HepG2 (cell line): ENCODE measurements at regions not wholly inside any gene's neighbourhood (a gene's known extent, or its start where the extent isn't known, plus 50 kb on each side); places are given as distances from the start of the nearest gene placed in this dataset.

ENCODE experiments used
- ATAC-seq: fragments of 200-7000 bp; cut with Tn5 transposase; 3 replicates; pipeline ENCODE4 v1.9.1; 2020; ENCODE audit warnings: mild to moderate bottlenecking, moderate library complexity
- BruUV-seq: library from RNA; stranded (reverse); fragments of 400-500 nt; replicated peaks from 2 replicates; lab custom pipeline; 2021; lab: Mats Ljungman, UMichigan
- CTCF ChIA-PET: fragments of 300-600 bp; formaldehyde crosslinking; extraction: SDS; loops from one replicate; lab custom pipeline; 2021; ENCODE audit warnings: low total read pairs, inconsistent platforms, low intra/inter-chr PET ratio; lab: Yijun Ruan, JAX
- POLR2A ChIA-PET: fragments of 350-600 bp; sonication (Branson Sonifier 250); formaldehyde crosslinking; loops from one replicate; lab custom pipeline; 2020; ENCODE audit warnings: antibody characterized with exemption, inconsistent platforms; lab: Yijun Ruan, JAX
- DNase-seq: peaks from one replicate; pipeline ENCODE4 v3.0.0-alpha.2; 2015; ENCODE audit warnings: low spot score
- FAIRE-seq: peaks from 3 replicates; lab custom pipeline; 2011; peaks lifted over from hg19 to GRCh38; lab: Jason Lieb, UNC
- H2AFZ ChIP-seq: one replicate; pipeline ENCODE4 v1.6.1; 2011; ENCODE audit warnings: low read length, inconsistent platforms
- H3K27ac ChIP-seq: fragments of 300-600 bp; 3 replicates; pipeline ENCODE4 v1.8.0; 2011; ENCODE audit warnings: mixed run types, mild to moderate bottlenecking, mixed read lengths, low read length, inconsistent platforms; ENCODE audit not compliant: insufficient read depth; ENCODE audit errors: extremely low read length
- H3K27me3 ChIP-seq, 2 experiments: fragments of 200-600 bp in 1 of 2; 2 replicates in 1 of 2; 3 replicates in 1 of 2; pipeline versions ENCODE4 v1.6.0 to v1.8.0; 2011; ENCODE audit warnings: low read length in 2 of 2, mild to moderate bottlenecking in 2 of 2, moderate library complexity in 2 of 2, inconsistent platforms in 1 of 2; ENCODE audit not compliant: insufficient read depth in 2 of 2, control insufficient read depth in 1 of 2
- H3K36me3 ChIP-seq, 2 experiments: fragments of 200-600 bp in 1 of 2; replicated peaks in 1 of 2; 2 replicates in 1 of 2; 3 replicates in 1 of 2; pipeline versions ENCODE4 v1.5.1 to v1.8.0; 2011; ENCODE audit warnings: low read length in 2 of 2, inconsistent platforms in 1 of 2; ENCODE audit not compliant: insufficient read depth in 2 of 2, control insufficient read depth in 1 of 2
- H3K4me1 ChIP-seq: 2 replicates; pipeline ENCODE4 v1.5.1; 2012; ENCODE audit warnings: low read length, inconsistent platforms; ENCODE audit not compliant: insufficient read depth
- H3K4me2 ChIP-seq: 2 replicates; pipeline ENCODE4 v1.6.0; 2011; ENCODE audit warnings: low read depth, low read length, inconsistent platforms
- H3K4me3 ChIP-seq, 3 experiments: fragments of 200-600 bp in 1 of 3; sonication (generic), shearing (Covaris generic) in 1 of 3; replicated peaks in 1 of 3; 2 replicates each; pipeline ENCODE4 v1.5.1; 2011 to 2016; ENCODE audit warnings: low read length in 3 of 3, inconsistent platforms in 2 of 3, low read depth in 2 of 3, mild to moderate bottlenecking in 2 of 3, control low read depth in 1 of 3, mixed read lengths in 1 of 3; ENCODE audit not compliant: insufficient read depth in 1 of 3
- H3K79me2 ChIP-seq: one replicate; pipeline ENCODE4 v1.6.1; 2011; ENCODE audit warnings: low read length, inconsistent platforms; ENCODE audit not compliant: insufficient read depth
- H3K9ac ChIP-seq: 2 replicates; pipeline ENCODE4 v1.6.0; 2011; ENCODE audit warnings: mild to moderate bottlenecking, low read depth, low read length, inconsistent platforms; ENCODE audit not compliant: insufficient read depth
- H3K9me3 ChIP-seq: 2 replicates; pipeline ENCODE4 v1.5.1; 2012; ENCODE audit warnings: mild to moderate bottlenecking, low read length
- H4K20me1 ChIP-seq: 2 replicates; pipeline ENCODE4 v1.6.0; 2011; ENCODE audit warnings: inconsistent platforms, mild to moderate bottlenecking, low read length, moderate library complexity; ENCODE audit not compliant: insufficient read depth
- JDP2 ChIP-seq: sonication (generic); formaldehyde crosslinking; IDR thresholded peaks from 2 replicates; pipeline ENCODE4 v1.8.1; 2022; ENCODE audit warnings: missing genetic modification reagents, borderline replicate concordance
- KLF15 ChIP-seq: sonication (generic); formaldehyde crosslinking; IDR thresholded peaks from 2 replicates; pipeline ENCODE4 v1.8.1; 2023; ENCODE audit warnings: borderline replicate concordance, mild to moderate bottlenecking, inconsistent platforms, missing genetic modification reagents, mixed read lengths
- PLRG1 ChIP-seq: fragments of 450-650 bp; conservative IDR thresholded peaks from 2 replicates; pipeline ENCODE4 v1.6.1; 2016
- SAP130 ChIP-seq: IDR thresholded peaks from 2 replicates; pipeline ENCODE4 v1.6.1; 2016; ENCODE audit warnings: low read depth
- ZBTB7A ChIP-seq: sonication (generic); formaldehyde crosslinking; IDR thresholded peaks from 2 replicates; pipeline ENCODE4 v1.8.0; 2022; ENCODE audit warnings: mild to moderate bottlenecking, missing genetic modification reagents
- WGBS: methylation state at CpG from one replicate; pipeline ENCODE4 v1.1.6; 2017; ENCODE audit warnings: low lambda C conversion rate; 5-methylcytosine and 5-hydroxymethylcytosine counted together
- in situ Hi-C: cut with HindIII; loops from 2 replicates; pipeline ENCODE4 v1.10.0; 2017; ENCODE audit warnings: low pct_unique_long_range_greater_than_20kb; ENCODE audit not compliant: extremely low pct_ligation_motif_present
- intact Hi-C: fragments of 100-400 bp; cut with micrococcal nuclease; formaldehyde crosslinking; loops from one replicate; pipeline ENCODE4 v1.10.0; 2022; ENCODE audit not compliant: unreplicated experiment

GRCh38 chr11:83403691-83404389 lies 117.7 kb upstream of the CCDC90B start:
- ATAC-seq (no peak), DNase-seq (no peak), FAIRE-seq (no peak)
- Histone ChIP-seq H3K4me2 (no peak overlapping the region), H3K27me3 (no peaks in the 10 kb centered on the region), H3K4me1 (no peaks in the 10 kb centered on the region), H3K9ac (no peak overlapping the region), H3K9me3 (no peaks in the 10 kb centered on the region), H3K79me2 (no peaks in the 10 kb centered on the region), H3K4me3 (no peak overlapping the region), H4K20me1 (no peaks in the 10 kb centered on the region), H3K27ac (no peak overlapping the region), H2AFZ (no peak overlapping the region), H3K36me3 (no peaks in the 10 kb centered on the region)
- 16% methylated on average over 7 of the region's 7 CpGs for WGBS
- BruUV-seq: no TSS peak
- intact Hi-C loops: no loop called here
- ChIA-PET POLR2A (no interaction called here), CTCF (no interaction called here)
- no peak for TF ChIP-seq PLRG1
- TF ChIP-seq ZBTB7A (CRISPR knock-in tag): no peak
- in situ Hi-C loops: no loop called here

DNA sequence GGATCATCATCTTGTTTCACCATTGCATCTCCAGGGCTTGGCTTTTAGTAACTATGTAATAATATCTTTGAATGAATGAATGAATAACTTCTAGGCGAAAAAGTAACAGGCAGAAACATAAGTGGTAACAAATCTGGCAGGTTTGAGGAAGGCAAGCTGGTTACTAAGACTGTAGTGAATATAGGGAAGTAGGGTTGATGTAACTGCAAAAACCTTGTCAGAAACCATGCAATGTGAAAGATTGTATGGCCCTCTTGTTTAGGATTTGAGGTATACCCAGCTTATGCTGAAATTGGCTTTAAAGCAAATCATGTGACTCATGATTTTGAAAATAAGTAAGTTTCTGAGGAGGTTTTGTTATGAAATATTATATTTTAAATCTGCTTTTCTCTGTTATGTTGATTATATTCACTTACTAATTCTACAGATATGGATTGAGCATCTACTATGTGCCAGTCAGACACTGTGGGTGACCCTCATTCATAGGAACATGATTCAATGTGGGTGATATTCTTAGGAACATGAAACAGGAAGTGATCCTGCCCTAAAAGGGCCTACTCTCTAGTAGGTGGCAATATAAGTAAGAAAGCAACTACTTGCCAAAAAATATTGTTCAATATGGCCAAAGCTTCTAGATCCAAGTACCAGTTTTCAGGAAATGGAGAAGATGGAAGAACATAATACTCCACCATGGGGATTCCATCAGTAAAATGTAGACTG lies 115.5 kb upstream of the CCDC90B start:
- Histone ChIP-seq H3K9me3 (no peaks in the 10 kb centered on the region), H3K4me2 (no peak overlapping the region), H3K27ac (no peak overlapping the region), H3K4me3 (no peak overlapping the region), H3K4me1 (no peaks in the 10 kb centered on the region), H3K9ac (no peak overlapping the region), H2AFZ (no peak overlapping the region), H3K36me3 (no peaks in the 10 kb centered on the region), H3K27me3 (no peaks in the 10 kb centered on the region), H4K20me1 (no peaks in the 10 kb centered on the region), H3K79me2 (no peaks in the 10 kb centered on the region)
- no TSS peak for BruUV-seq
- no peak for ATAC-seq
- in situ Hi-C loops: no loop called here
- ChIA-PET CTCF (no interaction called here), POLR2A (no interaction called here)
- no peak for DNase-seq
- no peak for FAIRE-seq
- 3% methylated on average over 1 of the region's 1 CpG for WGBS
- intact Hi-C loops: no loop called here
- no peak for TF ChIP-seq KLF15 (CRISPR knock-in tag)
- no peak for TF ChIP-seq SAP130
- no peak for TF ChIP-seq JDP2
